ENCODE measurements at regions not wholly inside any gene's neighbourhood (a gene's known extent, or its start where the extent isn't known, plus 50 kb on each side); places are given as distances from the start of the nearest gene placed in this dataset.

DNA sequence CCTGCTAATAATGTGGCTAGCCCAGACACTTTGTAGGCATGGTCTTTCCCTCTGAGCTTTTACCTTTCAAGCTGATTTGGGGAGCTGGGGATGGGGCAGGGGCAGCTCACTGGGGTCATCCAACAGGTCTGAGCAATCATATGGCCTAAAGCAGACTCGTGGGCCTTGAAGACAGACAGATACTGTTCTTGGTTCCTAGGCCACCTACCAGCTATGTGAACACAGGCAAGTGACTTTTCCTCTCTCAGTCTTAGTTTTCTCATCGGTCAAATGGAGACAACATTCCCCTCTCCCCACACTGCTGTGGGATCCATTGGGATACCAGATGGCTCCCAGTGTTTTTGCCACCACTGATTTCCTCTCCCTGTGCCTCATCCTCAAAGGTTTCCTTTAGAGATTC, 181.8 kb downstream of the RRAGC start:
- no peak overlapping the region for H3K27ac ChIP-seq (ENCODE audit: low read length)
- H3K4me2 ChIP-seq (ENCODE audit: low read length): no peak overlapping the region
- H2AFZ ChIP-seq (ENCODE audit: low read depth, low read length): no peak overlapping the region
- H3K9ac ChIP-seq (ENCODE audit: low read length): no peak overlapping the region
- H3K4me3 ChIP-seq (ENCODE audit: low read length): no peak overlapping the region
- H3K79me2 ChIP-seq (replicated peaks; ENCODE audit: insufficient read depth, low read length): no peaks in the 10 kb centered on the region
- no peaks in the 10 kb centered on the region for H3F3A ChIP-seq (ENCODE audit: insufficient read depth, low read length, poor library complexity, severe bottlenecking)
- no peaks in the 10 kb centered on the region for H3K9me2 ChIP-seq (ENCODE audit: insufficient read depth, low read length)
- no peaks in the 10 kb centered on the region for H4K20me1 ChIP-seq (ENCODE audit: insufficient read depth)
- H3K27me3 ChIP-seq (ENCODE audit: insufficient read depth, low read depth, low read length): no peaks in the 10 kb centered on the region
- no peak for TF ChIP-seq TAF1 (IDR thresholded peaks at IDR 0.05; ENCODE audit: low read depth)
- no peak for TF ChIP-seq EP300 (conservative IDR thresholded peaks at IDR 0.05; ENCODE audit: poor library complexity, severe bottlenecking)
- TF ChIP-seq, protein P1, sequence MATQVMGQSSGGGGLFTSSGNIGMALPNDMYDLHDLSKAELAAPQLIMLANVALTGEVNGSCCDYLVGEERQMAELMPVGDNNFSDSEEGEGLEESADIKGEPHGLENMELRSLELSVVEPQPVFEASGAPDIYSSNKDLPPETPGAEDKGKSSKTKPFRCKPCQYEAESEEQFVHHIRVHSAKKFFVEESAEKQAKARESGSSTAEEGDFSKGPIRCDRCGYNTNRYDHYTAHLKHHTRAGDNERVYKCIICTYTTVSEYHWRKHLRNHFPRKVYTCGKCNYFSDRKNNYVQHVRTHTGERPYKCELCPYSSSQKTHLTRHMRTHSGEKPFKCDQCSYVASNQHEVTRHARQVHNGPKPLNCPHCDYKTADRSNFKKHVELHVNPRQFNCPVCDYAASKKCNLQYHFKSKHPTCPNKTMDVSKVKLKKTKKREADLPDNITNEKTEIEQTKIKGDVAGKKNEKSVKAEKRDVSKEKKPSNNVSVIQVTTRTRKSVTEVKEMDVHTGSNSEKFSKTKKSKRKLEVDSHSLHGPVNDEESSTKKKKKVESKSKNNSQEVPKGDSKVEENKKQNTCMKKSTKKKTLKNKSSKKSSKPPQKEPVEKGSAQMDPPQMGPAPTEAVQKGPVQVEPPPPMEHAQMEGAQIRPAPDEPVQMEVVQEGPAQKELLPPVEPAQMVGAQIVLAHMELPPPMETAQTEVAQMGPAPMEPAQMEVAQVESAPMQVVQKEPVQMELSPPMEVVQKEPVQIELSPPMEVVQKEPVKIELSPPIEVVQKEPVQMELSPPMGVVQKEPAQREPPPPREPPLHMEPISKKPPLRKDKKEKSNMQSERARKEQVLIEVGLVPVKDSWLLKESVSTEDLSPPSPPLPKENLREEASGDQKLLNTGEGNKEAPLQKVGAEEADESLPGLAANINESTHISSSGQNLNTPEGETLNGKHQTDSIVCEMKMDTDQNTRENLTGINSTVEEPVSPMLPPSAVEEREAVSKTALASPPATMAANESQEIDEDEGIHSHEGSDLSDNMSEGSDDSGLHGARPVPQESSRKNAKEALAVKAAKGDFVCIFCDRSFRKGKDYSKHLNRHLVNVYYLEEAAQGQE (IDR thresholded peaks at IDR 0.05; ENCODE audit: borderline replicate concordance): no peak
- no peak for TF ChIP-seq EZH2 (IDR thresholded peaks at IDR 0.05; ENCODE audit: borderline replicate concordance, insufficient read depth, low read length, poor library complexity, severe bottlenecking)
- TF ChIP-seq POLR2AphosphoS5 (IDR thresholded peaks at IDR 0.05): no peak
- TF ChIP-seq RAD21 (conservative IDR thresholded peaks at IDR 0.05): no peak
- TF ChIP-seq, protein P2, sequence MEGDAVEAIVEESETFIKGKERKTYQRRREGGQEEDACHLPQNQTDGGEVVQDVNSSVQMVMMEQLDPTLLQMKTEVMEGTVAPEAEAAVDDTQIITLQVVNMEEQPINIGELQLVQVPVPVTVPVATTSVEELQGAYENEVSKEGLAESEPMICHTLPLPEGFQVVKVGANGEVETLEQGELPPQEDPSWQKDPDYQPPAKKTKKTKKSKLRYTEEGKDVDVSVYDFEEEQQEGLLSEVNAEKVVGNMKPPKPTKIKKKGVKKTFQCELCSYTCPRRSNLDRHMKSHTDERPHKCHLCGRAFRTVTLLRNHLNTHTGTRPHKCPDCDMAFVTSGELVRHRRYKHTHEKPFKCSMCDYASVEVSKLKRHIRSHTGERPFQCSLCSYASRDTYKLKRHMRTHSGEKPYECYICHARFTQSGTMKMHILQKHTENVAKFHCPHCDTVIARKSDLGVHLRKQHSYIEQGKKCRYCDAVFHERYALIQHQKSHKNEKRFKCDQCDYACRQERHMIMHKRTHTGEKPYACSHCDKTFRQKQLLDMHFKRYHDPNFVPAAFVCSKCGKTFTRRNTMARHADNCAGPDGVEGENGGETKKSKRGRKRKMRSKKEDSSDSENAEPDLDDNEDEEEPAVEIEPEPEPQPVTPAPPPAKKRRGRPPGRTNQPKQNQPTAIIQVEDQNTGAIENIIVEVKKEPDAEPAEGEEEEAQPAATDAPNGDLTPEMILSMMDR (IDR thresholded peaks at IDR 0.05; ENCODE audit: poor library complexity, severe bottlenecking): no peak
- no peak for TF ChIP-seq SMC3 (conservative IDR thresholded peaks at IDR 0.05; ENCODE audit: poor library complexity)
- TF ChIP-seq MXI1 (conservative IDR thresholded peaks at IDR 0.05; ENCODE audit: poor library complexity, severe bottlenecking): no peak
- H3K9me3 ChIP-seq (ENCODE audit: low read length): no peaks in the 10 kb centered on the region
- H3K36me3 ChIP-seq (ENCODE audit: insufficient read depth, low read length): no peaks in the 10 kb centered on the region

DNA sequence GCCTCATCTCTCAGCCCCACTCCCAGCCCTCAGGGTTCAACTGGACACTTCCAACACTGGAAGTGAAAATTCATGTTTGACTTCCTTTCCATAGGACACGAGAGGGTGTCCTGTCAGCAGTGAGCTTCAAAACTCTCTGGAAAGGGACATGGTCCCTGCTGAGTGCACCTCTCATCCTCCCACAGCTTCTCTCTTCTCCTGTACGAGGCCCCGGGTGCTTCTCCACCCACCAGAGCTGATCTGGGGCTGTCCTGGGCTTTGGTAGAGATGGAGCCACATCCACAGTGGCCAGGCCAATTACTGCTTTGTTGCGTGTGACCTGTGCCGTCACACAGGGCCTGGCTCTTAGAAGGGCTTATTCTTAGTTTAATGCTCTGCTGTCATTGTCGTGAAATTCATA, 182.3 kb downstream of the RRAGC start:
- no peaks in the 10 kb centered on the region for H3K27me3 ChIP-seq (ENCODE audit: insufficient read depth, low read depth, low read length)
- no peaks in the 10 kb centered on the region for H3F3A ChIP-seq (ENCODE audit: insufficient read depth, low read length, poor library complexity, severe bottlenecking)
- H3K36me3 ChIP-seq (ENCODE audit: insufficient read depth, low read length): no peaks in the 10 kb centered on the region
- H2AFZ ChIP-seq (ENCODE audit: low read depth, low read length): no peak overlapping the region
- no peaks in the 10 kb centered on the region for H3K9me3 ChIP-seq (ENCODE audit: low read length)
- H3K9ac ChIP-seq (ENCODE audit: low read length): no peak overlapping the region
- TF ChIP-seq POLR2AphosphoS5 (IDR thresholded peaks at IDR 0.05) (no peak), MXI1 (conservative IDR thresholded peaks at IDR 0.05; ENCODE audit: poor library complexity, severe bottlenecking) (no peak), SMC3 (conservative IDR thresholded peaks at IDR 0.05; ENCODE audit: poor library complexity) (no peak), EZH2 (IDR thresholded peaks at IDR 0.05; ENCODE audit: borderline replicate concordance, insufficient read depth, low read length, poor library complexity, severe bottlenecking) (no peak)
- TF ChIP-seq, protein P1 (IDR thresholded peaks at IDR 0.05; ENCODE audit: borderline replicate concordance): no peak
- H3K9me2 ChIP-seq (ENCODE audit: insufficient read depth, low read length): no peaks in the 10 kb centered on the region
- H3K79me2 ChIP-seq (replicated peaks; ENCODE audit: insufficient read depth, low read length): no peaks in the 10 kb centered on the region
- no peak overlapping the region for H3K4me3 ChIP-seq (ENCODE audit: low read length)
- no peaks in the 10 kb centered on the region for H4K20me1 ChIP-seq (ENCODE audit: insufficient read depth)
- no peak overlapping the region for H3K4me2 ChIP-seq (ENCODE audit: low read length)
- H3K27ac ChIP-seq (ENCODE audit: low read length): no peak overlapping the region

Data from neural cell (in vitro differentiated cells).